IPS-20b (cell line): ENCODE measurements at regions not wholly inside any gene's neighbourhood (a gene's known extent, or its start where the extent isn't known, plus 50 kb on each side); places are given as distances from the start of the nearest gene placed in this dataset.

Experiments used
- H3K27ac ChIP-seq: one replicate; pipeline ENCODE4 v1.5.1; 2013; ENCODE audit warnings: low read length
- H3K27me3 ChIP-seq: 2 replicates; pipeline ENCODE4 v1.6.1; 2013; ENCODE audit warnings: mild to moderate bottlenecking, low read length, inconsistent platforms; ENCODE audit not compliant: insufficient read depth
- H3K36me3 ChIP-seq: 2 replicates; pipeline ENCODE4 v1.6.1; 2013; ENCODE audit warnings: low read depth, mild to moderate bottlenecking, inconsistent platforms, low read length, moderate library complexity; ENCODE audit not compliant: insufficient read depth
- H3K4me1 ChIP-seq: 2 replicates; pipeline ENCODE4 v1.6.1; 2013; ENCODE audit warnings: mild to moderate bottlenecking, control low read depth, inconsistent platforms, low read length, moderate library complexity; ENCODE audit not compliant: insufficient read depth
- H3K4me3 ChIP-seq: 2 replicates; pipeline ENCODE4 v1.5.1; 2013; ENCODE audit warnings: mild to moderate bottlenecking, low read length, inconsistent platforms
- H3K9ac ChIP-seq: 2 replicates; pipeline ENCODE4 v1.6.1; 2013; ENCODE audit warnings: low read depth, mild to moderate bottlenecking, inconsistent platforms, low read length, moderate library complexity
- H3K9me3 ChIP-seq: 2 replicates; pipeline ENCODE4 v1.6.1; 2013; ENCODE audit warnings: mild to moderate bottlenecking, low read depth, low read length, inconsistent platforms; ENCODE audit not compliant: insufficient read depth

DNA sequence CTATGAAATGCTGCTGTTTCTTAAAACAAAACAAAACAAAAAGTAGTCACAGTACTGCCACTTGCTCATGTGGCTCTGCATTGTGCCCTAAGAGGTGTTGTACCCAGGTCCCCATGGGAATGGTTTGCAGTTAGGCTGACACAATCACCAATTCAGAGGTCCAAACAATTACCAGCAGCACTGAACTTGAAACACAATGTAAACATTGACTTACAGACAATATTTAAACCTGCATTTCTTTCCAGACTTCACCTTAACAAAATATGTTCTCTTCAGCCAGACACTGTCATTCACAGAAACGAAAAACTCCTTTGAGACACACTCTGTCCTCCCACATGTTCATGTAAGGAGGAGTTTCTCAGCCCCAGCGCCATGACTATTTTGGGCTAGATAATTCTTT lies 206.8 kb upstream of the ARG1 start:
- no peak overlapping the region for H3K27ac ChIP-seq
- H3K9ac ChIP-seq, result no peak overlapping the region
- peaks cover 6% of the 10 kb centered on the region; the same call in 1 of the 2 replicates for H3K4me1 ChIP-seq
- no peaks in the 10 kb centered on the region for H3K9me3 ChIP-seq
- H3K27me3 ChIP-seq, result no peaks in the 10 kb centered on the region
- H3K4me3 ChIP-seq, result no peak overlapping the region
- no peaks in the 10 kb centered on the region for H3K36me3 ChIP-seq

DNA sequence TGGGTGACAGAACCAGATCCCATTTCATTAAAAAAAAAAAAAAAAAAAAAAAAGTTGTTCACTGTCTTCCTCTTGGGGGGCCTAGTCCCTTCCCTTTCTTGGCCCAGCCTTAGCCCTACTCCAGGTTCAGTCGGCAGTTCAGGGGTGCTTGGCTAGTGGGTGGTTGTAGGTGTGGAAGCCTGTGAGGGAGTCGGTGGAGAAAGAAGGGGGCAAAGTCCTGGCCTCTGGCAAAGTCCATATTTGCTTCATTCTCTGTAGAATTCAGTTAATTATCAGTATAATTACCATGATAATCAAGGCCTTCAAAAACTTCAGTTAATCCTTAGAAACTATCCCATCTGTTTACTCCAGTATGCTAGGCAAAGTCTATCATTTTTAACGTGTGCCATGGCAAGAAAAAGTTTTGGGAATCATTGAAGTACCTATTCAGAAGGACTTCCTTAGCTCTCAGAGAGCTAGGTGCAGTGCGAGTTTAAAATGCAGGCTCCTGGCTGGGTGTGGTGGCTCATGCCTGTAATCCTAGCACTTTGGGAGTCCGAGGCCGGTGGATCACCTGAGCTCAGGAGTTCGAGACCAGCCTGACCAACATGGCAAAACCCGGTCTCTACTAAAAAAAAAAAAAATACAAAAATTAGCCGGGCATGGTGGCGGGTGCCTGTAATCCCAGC lies 205.7 kb upstream of the ARG1 start:
- Histone ChIP-seq H3K9ac (no peak overlapping the region), H3K27me3 (no peaks in the 10 kb centered on the region), H3K4me1 (peaks cover 6% of the 10 kb centered on the region; the same call in 1 of the 2 replicates), H3K36me3 (no peaks in the 10 kb centered on the region), H3K9me3 (no peaks in the 10 kb centered on the region), H3K27ac (no peak overlapping the region), H3K4me3 (no peak overlapping the region)

DNA sequence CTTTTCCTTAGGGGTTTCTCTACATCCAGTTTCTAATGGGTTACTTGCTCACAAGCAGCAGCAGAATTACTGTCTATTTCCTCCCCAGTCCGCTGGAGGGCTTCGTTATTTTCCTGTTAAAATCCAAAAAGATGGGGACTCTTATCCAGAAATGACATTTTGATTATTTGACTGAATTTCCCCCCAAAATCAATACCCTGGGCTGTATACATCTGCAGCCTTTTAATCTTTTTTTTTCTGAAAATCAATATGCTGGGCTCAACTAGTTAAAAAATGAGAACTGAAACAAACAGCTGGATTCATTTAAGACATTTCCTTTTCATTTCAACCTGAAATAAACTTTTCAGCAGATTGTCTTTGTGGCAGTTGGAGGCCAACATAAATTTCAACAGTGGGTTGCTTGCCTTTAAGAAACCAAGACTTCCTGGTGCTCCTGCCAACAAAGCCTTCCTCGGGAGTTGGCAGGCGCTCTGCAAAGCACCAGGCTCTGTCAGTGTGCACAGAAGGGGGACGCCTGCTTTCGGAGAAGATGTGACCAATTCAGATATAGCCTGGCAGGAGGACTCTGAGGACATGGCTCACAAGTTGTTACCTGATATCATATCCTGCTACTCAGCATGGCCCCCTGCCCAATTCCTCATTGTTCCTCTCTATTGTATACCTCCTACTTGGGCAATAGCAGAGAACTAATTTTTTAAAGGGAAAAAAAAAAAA lies 204.7 kb upstream of the ARG1 start:
- Histone ChIP-seq H3K4me1 (peaks cover 6% of the 10 kb centered on the region; the same call in 1 of the 2 replicates), H3K36me3 (no peaks in the 10 kb centered on the region), H3K9me3 (no peaks in the 10 kb centered on the region), H3K27ac (no peak overlapping the region), H3K4me3 (no peak overlapping the region), H3K9ac (no peak overlapping the region), H3K27me3 (no peaks in the 10 kb centered on the region)

DNA sequence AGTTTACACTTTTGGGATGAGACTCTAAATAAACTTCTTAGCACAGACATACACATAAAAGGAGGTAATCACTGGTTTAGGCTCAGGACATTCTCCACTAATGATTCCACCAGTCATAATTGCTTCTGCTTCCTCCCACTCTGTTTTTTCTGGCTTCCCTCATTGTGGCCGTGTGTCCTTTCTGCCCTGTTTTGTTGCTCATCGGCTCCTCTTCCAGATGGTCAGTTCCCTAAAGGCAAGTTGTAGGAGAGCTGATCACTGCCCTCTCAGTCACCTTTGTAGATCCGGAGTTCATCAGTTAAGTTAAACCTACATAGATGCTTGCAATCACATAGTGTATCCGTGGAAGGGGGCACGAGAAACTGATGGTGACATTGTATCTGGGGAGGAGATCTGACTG lies 200.5 kb upstream of the ARG1 start:
- Histone ChIP-seq H3K9ac (no peak overlapping the region), H3K27ac (no peak overlapping the region), H3K9me3 (no peaks in the 10 kb centered on the region), H3K27me3 (no peaks in the 10 kb centered on the region), H3K36me3 (no peaks in the 10 kb centered on the region), H3K4me1 (peaks cover 6% of the 10 kb centered on the region; the same call in 1 of the 2 replicates), H3K4me3 (no peak overlapping the region)

DNA sequence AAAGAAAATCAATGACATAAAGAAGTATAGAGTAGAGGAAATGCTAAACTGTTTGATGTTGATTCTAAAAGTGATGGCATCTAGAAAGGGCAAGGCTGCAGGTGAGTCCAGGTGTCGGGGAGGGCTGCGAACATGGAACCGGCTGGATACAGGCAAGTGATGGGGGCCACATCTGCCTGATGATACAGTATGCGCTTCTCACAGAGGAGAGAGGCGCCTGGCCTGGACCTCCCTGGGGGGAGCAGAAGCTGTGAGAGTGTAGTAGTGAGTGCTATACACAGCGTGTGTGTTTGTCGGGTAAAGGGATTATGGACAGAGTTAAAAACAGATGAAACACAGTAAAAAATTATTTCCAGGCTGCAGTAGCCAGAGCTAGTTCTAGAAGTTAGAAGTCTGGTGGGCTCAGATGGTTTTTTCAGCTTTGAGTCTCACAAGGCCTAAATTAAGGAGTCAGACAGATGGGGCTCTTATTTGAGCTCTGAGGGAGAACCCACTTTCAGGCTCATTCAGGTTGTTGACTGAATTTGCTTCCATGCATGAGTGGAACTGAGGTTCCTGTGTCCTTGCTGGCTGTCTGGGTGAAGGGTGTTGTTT lies 195.8 kb upstream of the ARG1 start:
- no peaks in the 10 kb centered on the region for H3K36me3 ChIP-seq
- H3K9me3 ChIP-seq, result no peaks in the 10 kb centered on the region
- H3K9ac ChIP-seq, result no peak overlapping the region
- no peak overlapping the region for H3K4me3 ChIP-seq
- no peaks in the 10 kb centered on the region for H3K4me1 ChIP-seq
- H3K27ac ChIP-seq, result no peak overlapping the region
- no peaks in the 10 kb centered on the region for H3K27me3 ChIP-seq

DNA sequence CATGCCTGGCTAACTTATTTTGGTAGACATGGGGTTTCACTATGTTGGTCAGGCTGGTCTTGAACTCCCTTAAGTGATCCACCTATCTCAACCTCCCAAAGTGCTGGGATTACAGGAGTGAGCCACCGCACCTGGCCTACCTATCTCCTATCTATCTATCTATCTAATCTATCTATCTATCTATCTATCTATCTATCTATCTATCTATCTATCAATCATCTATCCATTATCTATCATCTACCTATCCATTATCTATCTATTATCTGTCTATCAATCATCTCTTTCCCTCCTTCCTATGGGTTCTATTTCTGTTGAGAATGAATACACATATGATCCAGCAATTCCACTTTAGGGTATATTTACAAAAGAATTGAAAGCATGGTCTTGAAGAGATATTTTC lies 194.2 kb upstream of the ARG1 start:
- H3K27ac ChIP-seq, result no peak overlapping the region
- peaks cover 6% of the 10 kb centered on the region; the same call in 1 of the 2 replicates for H3K4me1 ChIP-seq
- H3K4me3 ChIP-seq, result no peak overlapping the region
- no peak overlapping the region for H3K9ac ChIP-seq
- no peaks in the 10 kb centered on the region for H3K36me3 ChIP-seq
- H3K27me3 ChIP-seq, result no peaks in the 10 kb centered on the region
- no peaks in the 10 kb centered on the region for H3K9me3 ChIP-seq

DNA sequence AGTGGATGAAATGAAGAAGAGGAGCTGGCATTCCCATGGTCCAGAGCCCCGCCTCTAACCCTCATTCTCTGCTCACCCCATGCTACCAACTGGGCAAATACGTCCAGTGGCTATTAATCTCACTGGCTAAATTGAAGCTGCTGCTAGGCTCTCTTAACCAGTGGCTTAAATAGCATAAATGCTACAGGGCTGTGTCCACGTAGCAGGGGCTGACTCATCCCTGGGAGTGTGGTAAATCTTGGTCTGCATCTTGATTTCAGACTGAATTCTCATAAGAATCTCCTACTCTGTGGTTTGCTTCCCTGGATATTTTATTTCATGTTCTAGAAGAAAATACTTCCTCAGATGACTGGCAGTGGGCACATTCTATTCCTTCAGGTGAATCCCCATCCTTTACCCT lies 193.1 kb upstream of the ARG1 start:
- Histone ChIP-seq H3K27ac (no peak overlapping the region), H3K9me3 (no peaks in the 10 kb centered on the region), H3K4me3 (no peak overlapping the region), H3K4me1 (peaks cover 7% of the 10 kb centered on the region; the same call in 1 of the 2 replicates), H3K27me3 (no peaks in the 10 kb centered on the region), H3K9ac (no peak overlapping the region), H3K36me3 (no peaks in the 10 kb centered on the region)

DNA sequence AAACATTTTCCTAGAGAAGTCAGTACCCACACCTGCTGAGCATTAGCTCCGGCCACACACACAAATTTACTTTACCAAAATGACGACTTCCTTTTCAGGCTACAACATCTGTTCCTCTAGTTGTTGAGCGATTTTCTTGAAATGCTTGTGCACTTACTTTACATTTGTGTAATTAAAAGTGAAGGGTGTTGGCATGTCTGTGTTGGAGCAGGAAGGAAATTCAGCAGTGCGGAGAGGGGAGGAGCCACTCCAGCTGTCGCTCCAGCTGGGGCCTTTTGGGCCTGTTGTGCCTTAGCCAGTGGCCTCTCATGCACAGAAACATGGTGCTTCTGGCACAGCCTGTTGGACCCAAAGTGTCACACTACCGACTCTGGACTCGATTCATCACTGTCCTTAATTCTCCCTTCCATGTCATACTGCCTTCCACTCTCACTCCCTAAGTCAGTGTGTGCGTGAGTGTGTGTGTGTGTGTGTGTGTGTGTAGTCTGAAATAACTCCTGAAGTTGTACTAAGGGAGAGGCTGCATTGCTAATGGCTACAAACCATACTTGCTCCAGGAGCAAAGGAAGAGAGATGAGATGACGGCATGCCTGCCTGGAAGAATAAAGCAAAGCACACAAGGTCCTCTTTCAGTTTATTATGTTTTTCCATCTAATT lies 191.8 kb upstream of the ARG1 start:
- no peak overlapping the region for H3K9ac ChIP-seq
- no peaks in the 10 kb centered on the region for H3K9me3 ChIP-seq
- no peaks in the 10 kb centered on the region for H3K27me3 ChIP-seq
- H3K4me3 ChIP-seq, result no peak overlapping the region
- H3K27ac ChIP-seq, result no peak overlapping the region
- peaks cover 7% of the 10 kb centered on the region; the same call in 1 of the 2 replicates for H3K4me1 ChIP-seq
- no peaks in the 10 kb centered on the region for H3K36me3 ChIP-seq

DNA sequence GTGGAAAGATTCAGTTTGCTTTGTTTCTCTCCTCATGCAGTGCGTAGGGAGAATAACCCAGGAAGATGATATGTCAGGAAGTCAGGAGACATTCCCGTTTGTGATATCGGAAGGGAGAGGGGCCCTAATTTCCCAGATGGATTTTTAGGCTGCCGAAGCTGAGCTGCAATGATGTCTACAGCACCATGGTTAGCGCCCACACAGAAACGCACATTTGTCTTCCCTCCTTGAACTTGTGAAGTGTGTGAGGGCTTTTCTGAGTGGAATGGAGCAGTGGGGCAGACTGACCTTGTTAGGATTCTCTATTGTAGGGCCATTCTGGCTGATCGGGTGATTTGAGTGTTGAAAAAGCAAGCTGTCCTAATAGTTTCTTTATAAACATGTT lies 191.3 kb upstream of the ARG1 start:
- Histone ChIP-seq H3K9me3 (no peaks in the 10 kb centered on the region), H3K27me3 (no peaks in the 10 kb centered on the region), H3K36me3 (no peaks in the 10 kb centered on the region), H3K4me3 (no peak overlapping the region), H3K27ac (no peak overlapping the region), H3K4me1 (peaks cover 7% of the 10 kb centered on the region; the same call in 1 of the 2 replicates), H3K9ac (no peak overlapping the region)

DNA sequence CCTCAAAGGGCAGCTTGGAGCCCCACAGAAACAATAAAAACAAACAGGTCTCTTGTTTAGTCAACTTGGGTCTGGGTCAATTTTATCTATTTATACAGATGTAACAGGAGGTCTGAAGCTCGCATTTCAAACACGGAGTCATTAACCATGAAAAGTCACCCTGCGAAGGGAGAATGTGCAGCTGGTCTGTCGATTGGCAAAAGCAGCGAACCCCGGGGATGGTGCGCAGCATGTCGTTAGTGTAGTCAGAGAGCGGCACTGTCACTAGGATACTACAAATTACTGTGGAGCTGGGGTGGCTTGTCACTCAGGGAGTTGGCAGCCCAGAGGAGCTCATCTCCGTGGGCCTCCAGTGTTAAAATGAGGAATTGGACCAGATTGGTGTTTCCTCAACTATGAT lies 190.4 kb upstream of the ARG1 start:
- no peaks in the 10 kb centered on the region for H3K9me3 ChIP-seq
- H3K36me3 ChIP-seq, result no peaks in the 10 kb centered on the region
- H3K4me3 ChIP-seq, result no peak overlapping the region
- no peak overlapping the region for H3K27ac ChIP-seq
- no peak overlapping the region for H3K9ac ChIP-seq
- H3K4me1 ChIP-seq, result peaks cover 7% of the 10 kb centered on the region; the same call in 1 of the 2 replicates
- no peaks in the 10 kb centered on the region for H3K27me3 ChIP-seq

DNA sequence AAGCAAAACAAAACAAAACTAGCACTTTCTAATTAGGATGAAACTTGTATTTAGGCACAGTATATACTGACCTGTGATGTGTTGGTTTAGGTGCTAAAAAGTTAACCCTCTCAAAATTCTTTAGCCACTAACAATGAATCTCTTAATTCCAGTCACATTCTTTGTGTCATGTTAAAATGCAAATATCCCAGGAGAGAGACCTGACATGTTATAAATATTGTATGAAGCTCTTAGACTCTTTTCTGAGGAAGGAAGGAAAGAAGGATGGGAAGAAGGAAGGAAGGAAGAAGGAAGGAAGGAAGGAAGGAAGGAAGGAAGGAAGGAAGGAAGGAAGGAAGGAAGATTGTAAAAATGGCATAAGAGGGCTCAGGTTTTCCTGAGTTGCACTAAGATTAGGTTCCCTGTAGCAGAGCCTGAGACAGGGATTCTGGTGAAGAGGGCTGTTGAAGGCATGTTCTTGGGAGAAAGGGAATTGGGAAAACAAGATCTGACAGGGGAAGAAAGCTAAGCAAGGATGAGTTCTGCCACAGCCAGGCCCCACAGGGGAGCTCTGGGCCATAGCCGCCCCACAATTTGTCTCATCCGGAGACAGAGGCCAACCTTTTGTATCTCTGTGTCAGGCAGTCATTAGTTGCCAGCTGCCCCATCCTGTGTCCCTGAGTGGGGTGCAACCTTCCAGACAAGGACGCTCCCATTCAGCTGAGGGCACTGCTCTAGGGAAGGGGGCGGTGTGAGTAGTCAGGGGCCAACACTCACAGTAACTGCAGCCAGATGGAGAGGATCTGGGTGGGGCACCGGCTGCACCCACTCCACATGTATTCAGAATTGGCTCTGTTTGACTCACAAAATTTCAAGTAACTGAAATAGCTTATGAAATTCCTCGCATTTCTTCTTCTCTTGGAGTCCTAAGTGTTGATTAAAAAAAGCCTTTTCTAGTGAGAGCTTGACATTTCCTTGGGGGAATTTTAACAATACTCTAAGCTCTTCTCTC lies 189.3 kb upstream of the ARG1 start:
- Histone ChIP-seq H3K27me3 (no peaks in the 10 kb centered on the region), H3K4me3 (no peak overlapping the region), H3K9me3 (no peaks in the 10 kb centered on the region), H3K27ac (no peak overlapping the region), H3K36me3 (no peaks in the 10 kb centered on the region), H3K4me1 (peaks cover 9% of the 10 kb centered on the region), H3K9ac (no peak overlapping the region)
